Non-pigmented ciliary epithelial cell (primary cell): ENCODE measurements at regions not wholly inside any gene's neighbourhood (a gene's known extent, or its start where the extent isn't known, plus 50 kb on each side); places are given as distances from the start of the nearest gene placed in this dataset.
"Not testable (repeated sequence)": the region's sequence is repeated elsewhere in the genome, so short reads cannot be mapped to it uniquely, and the experiment has no call there.

ENCODE experiments used
- DNase-seq: peaks from one replicate; pipeline ENCODE4 v3.0.0-alpha.2; 2010; ENCODE audit warnings: low read depth

DNA sequence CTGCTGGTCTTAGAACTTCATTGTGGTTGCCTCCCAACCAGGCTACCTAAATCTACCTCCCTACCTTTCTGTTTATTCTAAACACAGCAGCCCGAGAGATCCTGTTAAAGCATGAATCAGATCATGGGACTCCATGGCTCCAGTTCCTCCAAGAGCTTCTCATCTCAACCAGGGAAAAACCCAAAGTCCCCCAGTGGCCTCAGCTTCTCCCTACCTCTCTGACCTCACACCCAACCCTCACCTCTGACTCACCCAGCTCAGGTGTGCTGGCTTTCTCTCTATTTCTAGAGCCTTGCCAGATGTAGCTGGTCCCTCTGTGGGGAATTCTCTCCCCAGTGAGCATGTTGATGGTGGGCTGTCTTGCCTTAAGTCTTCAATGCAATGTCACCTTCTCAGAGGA, 93.8 kb upstream of the COPS8 start:
- no peak for DNase-seq

DNA sequence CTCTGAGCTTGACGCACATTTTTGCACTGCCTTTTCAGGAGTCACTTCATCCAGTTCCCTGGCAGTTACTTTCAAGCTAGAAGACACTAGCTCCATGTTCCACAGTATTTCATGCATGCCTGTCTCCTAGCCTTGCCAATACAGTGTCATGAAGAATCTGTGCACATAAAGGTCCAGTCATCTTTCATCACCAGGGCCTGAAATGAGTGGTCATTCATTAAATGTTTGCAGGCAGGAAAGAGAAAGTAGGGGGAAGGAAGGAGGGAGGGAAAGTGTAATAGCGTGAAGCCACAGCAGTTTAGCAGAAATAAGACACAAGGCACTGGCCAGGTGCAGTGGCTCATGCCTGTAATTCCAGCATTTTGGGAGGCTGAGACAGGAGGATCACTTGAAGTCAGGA, 92.4 kb upstream of the COPS8 start:
- DNase-seq: no peak

DNA sequence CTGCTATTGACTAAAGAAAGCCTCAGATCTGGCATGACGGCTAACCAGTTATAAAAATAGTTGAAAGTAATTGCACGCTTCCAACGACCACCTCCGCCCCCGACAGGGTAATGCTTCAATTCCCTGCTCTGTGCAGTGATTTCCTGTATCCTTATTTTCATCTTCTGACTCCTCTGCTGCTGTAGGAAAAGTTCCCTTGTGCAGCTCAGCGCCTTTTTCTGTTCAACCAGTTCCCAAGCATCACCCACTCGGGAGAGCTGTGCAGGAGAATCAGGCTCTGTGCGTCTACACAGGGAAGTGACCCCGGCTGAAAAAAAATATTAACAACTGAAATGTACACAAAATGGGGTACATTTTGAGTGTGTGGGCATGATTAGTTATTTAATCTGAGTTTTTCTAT, 91.3 kb upstream of the COPS8 start:
- DNase-seq: no peak

DNA sequence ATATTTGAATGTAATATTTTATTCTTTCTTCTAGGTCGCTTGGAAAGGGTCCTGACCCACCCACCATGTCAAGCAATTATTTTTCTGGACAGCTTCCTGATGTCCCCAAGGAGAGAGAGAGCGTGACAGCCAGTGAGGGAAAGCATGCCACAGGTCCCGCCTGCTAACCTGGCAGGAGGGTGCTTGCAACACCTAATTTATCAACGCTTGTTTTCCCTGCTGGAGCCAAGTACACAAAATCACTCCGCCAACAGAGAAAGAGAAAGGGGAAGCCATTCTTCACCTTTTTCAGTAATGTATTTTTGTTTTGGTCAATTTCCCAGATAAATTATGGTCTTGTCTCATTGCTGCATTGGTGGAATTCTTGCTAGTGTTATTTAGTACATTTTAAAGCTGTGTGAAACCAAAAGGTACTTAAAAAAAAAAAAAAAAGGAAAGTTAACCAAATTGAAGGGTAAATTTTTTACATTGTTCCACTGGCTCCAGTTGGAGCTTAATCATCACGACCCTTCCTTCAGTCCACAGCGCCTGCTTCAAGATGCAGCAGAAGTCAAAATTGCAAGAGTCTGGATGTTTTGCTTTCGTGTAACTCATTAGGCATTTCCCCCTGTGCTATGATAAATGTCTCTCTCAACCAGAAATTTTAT, 88.5 kb upstream of the COPS8 start:
- DNase-seq: no peak

DNA sequence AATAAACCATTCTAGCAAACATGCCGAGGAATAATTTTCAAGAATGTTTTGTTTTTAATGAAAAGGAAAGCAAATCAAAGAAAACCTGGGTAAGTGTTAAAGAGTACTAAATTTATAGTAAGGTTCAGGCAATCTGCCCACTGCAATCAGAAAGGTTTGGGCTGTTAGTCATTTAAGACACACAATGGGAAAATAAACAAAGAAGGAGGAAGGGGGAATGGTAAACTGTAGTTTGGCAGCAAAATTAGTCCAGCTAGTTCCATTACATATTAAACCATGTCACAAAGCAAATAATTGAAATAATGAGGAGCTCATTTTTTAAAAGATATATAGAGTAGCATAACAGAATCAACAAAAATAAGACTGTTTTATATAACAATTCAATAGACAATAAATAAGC, 87.5 kb upstream of the COPS8 start:
- no peak for DNase-seq

DNA sequence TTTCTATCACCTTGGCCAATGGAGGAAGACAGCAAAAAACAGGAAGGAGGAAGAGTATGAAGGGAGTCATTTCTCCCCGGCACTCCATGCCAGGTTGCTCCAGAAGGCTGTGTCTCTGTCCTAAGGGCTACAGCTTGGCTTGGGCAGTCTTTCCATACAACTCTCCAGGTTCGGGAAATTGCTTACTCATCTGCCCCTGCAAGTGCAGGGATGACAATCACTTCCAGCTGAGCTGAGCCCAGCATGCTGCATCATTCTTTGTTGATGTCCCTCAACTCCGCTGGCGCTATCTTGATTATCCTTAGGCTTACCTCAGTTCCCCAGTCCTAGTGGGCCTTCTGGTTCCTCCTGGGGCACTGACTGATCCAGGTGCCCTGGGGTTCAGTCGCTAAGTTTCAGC, 86.9 kb upstream of the COPS8 start:
- no peak for DNase-seq

DNA sequence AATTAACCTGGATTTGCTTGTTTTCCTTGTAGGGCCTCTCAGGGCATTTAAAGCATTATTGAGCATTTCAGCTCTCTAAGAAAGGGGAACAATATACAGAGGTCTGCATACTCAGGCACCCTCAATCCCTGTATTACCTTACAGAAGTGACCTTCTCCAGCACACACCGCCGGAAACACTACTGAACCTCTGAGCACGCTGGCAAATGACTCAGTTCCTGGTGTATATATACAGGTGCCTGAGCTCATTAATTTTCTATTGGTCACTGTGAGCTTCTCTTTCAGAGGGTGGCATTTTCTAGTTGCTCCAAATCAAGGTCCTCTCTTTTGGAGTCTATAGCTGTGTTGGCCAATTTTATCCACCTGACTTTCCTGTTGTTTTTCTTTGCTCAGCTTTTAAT, 85.2 kb upstream of the COPS8 start:
- no peak for DNase-seq

DNA sequence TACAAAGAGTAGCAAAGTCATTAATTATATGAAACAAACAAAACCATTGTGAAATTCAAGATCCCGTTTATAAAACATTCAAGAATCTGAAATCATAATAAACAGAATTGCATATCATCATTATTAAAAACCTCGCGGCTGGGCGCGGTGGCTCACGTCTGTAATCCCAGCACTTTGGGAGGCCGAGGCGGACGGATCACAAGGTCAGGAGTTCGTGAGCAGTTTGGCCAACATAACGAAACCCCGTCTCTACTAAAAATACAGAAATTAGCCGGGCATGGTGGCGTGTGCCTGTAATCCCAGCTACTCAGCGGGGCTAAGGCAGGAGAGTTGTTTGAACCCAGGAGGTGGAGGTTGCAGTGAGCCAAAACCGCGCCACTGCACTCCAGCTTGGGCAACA, 80.3 kb upstream of the COPS8 start:
- DNase-seq: not testable (repeated sequence)

DNA sequence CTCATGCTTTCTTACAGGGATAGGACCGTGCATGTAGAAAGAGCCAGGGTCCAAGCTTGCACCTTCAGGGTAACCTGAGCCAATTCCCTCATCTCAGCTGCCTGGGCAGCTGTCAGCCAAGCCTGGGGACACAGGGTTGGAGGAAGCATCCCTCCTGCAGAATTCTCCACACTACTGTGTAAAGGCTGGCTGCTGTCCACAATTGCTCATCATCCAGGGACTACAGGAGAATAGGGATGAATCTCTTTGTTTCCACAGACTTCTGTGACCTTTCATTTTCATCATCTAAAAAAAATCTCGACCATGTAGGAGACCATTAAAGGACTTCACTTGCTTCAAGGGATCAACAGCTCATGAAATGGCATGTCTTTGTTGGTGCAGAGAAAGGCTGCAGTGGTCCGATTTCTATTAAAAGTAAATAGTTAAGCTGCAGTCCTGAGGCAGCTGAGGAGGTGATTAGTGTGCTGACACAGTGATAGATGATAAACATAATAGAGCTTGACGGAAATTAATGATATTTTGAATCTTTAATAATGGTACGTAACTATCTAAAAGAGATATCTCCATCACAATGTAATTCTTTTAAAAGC, 74.4 kb upstream of the COPS8 start:
- no peak for DNase-seq

DNA sequence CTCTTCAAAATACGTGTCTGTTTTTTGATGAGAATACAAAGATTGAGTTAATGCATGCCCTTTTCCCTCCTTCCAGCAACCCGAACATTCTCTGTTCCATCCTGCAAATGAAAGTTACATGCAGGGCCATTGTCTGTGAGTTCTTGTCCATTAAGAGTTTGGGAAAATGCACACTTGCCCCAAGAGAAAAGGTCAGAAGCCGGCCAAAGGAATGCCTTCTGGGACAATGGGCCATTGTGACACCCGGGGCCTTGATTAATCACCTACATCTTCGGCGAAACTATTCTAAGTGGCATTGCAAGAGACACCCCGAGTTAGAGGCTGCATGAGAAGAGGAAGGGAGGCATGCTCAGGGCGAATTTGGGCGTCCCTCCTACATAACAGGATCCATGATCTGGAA, 73.7 kb upstream of the COPS8 start:
- no peak for DNase-seq

DNA sequence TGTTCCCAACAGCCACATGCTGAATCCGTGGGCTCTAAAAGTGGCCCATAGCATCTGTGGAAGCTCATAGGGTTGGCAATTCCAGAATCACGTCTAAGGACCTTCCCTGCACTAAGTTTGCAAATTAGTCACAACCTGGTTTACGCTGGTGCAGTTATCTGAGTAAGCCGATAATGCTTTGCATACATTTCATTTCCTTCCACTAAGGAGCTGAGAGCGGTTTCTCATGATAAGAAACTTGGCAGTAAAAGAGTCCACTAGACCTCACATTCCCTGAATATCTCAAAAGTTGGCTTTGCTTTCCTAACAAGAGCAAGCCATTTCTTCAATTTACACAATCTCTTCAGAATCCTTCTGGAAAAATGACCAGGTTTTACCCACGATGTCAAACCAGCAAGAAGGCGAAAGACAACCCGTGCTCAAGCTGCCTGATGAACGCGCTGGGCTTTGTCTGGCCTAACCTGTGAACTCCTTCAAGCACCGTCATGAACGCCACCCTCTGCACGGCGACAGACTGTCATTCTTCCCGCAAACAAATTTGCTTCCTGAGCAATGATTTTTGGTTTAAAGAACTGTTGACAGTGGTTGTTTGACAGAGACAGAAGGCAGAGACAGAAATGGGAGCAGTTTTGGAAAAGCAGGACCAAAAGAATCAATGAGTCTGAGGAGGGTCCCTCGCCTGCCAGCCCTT, 73.0 kb upstream of the COPS8 start:
- DNase-seq: peak; percentile 34

DNA sequence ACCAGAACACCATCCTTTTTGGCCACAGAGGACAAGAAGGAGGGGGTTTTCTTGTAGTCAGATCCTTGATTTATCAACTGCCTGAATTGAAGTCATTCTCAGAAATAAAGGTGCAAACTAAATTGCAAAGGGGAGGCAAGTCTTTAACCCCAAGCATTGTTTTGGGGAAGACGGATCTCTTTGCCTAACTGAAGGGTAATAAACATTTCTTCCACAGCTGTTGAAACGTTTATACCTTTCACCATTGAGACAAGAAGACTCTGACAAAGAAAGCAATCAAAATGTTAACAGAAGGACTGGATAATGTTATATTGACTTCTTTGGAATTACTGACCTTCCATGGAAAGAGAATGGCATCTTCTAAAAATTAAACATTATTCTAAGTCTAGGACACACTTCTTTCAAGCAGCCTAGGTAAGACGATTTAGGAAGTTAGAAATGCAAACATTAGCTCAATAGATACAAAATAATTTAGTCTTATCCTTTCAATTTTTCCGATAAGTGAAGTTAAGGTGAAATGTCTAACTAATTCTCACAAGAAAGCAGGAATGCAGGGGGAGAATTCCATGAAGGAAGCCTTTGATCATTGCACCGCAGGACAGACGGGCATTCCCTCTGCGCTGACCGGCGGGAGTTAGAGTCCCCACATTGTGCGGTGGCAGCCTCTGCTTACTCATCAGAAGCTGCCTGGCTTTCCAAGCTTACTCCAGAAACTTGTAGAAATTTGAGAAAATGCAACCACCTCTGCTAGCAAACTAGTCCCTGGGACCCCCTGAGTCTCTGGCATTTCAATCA, 69.4 kb upstream of the COPS8 start:
- no peak for DNase-seq

DNA sequence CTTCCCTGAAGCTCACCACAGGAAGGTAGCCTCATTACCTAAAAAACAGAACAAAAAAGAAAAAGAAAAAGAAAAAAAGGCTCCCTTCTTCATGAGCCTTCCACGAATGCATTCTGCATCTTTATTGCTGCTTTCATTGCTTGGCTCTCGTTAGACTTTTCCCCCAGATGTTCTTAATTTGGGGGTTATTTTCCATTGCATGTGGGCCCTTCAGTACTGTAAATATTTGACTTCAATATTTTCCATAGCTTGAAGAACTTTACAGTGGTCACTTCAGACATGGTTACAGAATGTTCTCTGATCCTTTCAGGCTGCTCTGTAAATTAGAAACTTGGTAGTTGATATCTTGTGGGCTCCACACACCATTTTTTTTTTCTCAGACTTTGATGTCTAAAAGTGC, 65.6 kb upstream of the COPS8 start:
- DNase-seq: no peak

DNA sequence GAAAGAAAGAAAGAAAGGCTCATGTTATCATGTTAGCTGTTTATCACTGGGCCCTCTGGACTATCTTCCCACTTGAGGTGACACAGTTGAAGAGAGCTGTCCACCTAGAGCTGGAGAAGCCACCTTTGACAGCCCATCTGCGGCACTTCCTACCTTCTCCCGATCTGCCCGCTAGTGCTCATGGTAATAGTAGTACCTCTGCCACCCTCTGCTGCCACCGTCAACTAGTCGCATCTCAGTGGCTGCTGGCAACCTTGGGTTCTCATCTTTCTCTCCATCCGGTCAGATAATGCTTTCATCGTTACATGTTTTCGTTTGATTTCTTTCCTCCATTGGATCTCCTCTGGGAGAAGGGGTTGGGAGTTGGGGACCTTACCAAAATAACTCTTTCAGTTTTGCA, 63.2 kb upstream of the COPS8 start:
- no peak for DNase-seq

DNA sequence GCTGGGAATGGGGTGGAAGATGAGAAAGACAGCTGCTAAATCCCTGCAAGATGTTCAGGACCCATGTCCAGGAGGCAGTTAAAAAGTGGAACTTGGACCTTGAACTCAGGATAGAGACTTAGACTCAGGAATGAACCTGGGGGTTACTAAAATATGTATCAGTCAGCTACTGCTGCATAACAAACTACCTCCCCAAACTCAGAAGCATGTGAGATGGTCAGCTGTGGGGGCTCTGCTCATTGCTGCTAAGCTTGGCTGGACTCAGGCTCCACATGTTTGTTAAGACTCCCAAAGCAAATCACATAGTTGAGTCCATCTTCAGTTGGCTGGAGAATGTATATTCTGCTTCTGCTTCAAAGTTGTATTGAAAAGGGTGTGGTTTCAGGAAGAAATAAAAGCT, 61.4 kb upstream of the COPS8 start:
- no peak for DNase-seq

DNA sequence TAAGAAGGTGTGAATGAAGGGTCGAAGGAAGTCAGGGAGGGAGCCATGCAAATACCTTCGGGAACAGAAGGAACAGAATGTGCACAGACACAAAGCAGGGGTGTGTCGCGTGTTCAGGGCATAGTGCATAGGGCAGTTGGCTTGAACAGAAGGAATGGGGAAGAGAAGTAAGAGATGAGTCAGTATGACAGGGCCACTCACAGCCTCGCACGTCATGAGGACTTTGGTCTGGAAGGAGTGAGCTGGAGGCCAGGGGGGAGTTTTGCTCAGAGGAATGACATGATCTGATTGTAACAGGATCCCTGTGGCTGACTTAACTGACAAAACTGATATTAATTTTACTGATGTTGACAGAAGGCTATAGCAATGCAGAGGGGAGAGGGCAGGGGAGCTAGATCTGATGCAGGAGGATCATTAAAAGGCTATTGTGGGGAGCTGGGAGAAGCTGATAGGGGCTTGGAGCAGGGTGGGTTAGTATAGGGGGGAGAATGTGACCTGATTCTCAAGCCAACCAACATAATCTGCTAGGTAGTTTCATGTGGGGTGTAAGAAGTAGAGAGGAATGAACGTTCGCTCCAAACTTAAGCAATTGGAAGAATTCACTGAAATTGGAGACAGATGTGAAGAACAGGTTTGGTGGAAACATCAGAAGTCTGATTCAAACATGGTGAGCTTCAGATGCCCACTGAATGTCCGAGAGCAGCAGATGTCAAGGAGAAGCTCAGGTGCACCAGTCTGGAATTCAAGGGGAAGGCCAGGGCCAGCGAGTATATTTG, 60.4 kb upstream of the COPS8 start:
- DNase-seq: peak; percentile 76

DNA sequence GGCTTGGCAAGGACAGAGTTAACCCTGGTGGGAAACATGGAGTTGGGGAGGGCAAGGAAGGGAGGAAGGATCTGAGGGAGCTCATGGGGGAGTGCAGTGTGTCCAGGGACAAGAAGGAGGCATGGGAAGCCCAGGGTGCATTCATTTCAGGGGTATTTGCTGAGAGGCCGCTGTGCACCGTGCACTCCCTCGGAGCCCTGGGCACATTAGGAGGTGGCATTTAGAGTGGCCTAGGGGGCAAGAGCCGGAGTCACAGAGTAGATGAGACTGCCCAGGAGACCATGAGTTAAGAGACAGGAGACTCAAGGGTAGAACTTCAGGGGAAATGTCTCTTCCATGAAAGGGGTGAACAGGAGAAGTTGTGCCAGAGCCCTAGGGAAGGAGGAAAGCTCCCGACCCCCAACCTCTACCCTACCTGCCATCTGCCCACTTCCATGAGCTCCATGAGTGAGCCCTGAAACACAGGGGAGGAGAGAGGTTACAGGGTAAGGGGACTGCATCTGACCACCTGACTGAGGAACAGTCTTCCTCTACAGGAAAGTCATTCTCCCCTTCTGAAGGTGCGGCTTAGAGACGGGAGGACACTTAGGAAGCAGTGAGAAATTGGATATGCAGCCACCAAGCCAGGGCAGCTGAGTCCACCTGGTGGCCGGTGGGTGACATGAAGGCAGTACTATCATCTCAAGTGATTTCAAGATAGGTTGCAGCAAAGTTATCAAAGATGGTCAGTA, 58.5 kb upstream of the COPS8 start:
- DNase-seq: peak; percentile 35

DNA sequence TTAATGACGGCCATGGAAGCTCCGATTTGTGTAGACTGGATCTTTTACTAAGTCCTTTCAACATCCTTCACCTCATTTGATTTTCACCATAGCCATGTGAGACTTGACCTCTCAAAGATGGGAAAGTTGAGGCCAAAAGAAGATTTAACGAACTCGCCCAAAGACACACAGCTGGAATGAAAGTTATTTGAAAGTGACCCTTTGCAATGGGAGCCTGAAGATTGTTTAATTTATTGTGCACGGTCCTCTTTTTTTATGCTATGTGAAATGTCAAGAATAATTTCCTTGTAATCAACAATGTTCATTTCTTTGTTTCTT, 58.0 kb upstream of the COPS8 start:
- no peak for DNase-seq

DNA sequence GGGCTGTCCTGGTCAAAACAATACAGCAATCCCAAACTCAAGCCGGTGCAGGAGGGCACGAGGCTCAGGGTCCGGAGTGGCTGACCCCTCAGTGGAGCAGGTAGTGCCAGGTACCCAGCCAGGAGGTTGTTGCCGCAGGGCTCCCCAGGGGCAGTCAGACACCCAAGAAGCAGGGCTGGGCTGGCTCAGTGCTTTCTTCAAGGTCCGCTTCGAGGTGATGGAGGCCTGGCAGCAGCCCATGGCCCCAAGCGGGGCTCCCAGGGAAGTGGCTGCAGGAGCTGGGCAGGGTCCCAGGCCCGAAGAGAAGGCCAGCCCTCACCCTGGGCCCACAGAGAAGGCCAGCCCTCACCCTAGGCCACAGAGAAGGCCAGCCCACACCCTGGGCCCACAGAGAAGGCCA, 55.3 kb upstream of the COPS8 start:
- DNase-seq: no peak

DNA sequence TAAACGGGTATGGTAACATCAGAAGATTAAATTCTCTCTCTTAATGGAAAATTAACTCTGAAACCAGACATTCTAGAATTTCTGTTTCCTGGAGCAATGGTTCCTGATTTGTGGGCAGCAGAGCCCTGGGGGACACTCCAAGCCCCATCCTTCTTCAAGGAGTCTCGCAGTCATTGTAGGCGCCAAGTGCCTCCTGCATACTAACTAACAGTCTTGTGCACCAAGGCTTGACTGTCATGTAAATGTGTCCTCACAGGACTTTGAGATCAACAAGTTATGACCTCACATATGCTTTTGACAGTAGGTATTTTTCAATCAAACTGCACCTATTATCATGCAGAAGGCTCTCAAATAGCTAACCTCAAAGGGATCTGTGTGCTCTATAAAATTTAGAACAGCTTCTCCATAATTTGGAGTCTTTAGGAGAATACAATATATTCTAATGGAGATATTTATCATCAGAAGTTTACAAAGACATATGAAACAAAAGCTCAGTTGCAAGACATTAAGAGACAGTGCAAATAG, 52.1 kb upstream of the COPS8 start:
- DNase-seq: no peak

DNA sequence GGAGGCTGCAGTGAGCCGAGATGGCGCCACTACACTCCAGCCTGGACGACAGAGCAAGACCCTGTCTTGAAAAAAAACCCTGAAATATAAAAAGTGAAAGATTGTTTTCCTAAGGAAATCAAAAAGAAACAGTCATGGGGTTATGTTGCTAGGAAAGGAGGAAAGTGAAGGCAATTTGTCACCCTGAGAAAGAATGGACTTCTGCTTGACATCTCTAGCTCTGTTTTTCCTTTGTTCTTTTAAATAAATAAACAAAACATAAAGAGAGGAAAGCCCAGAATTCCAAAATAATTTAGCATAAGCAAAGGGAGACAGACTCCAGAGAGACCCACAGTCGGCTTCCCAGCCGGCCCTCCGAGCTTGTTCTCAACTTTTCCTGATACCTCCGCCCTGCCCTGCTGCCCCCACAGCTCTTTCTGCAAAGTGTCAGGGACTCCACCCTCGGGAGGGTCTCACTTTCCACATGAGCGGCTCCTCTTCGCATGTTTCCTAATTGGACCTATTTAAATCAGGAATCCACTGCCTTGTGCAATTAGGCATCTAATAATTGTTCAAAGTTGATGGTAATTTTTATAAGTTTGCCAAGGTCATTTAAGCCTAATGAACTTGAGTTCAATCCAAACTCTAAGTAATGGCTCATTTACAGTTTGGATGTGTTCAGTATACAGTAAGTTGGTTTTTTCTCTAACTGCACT, 49.8 kb upstream of the COPS8 start:
- DNase-seq: no peak
